ENCODE measurements at regions not wholly inside any gene's neighbourhood (a gene's known extent, or its start where the extent isn't known, plus 50 kb on each side); places are given as distances from the start of the nearest gene placed in this dataset.

DNA sequence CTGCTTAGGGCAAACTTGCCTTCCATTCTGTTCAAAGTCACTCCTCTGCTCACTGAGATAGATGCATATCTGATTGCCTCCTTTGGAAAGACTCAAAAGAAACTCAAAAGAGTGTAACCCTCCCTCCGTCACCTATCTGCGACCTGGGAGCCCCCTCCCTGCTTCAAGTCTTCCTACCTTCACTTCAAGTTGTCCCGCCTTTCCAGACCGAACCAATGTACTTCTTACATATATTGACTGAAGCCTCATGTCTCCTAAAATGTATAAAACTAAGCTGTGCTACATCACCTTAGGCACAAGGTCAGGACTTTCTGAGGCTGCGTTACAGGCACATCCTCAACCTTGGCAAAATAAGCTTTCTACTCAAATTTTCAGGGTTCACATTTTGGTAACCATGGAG, 77.4 kb upstream of the C1GALT1 start:
- Histone ChIP-seq H3K4me1 (ENCODE audit: control insufficient read depth, insufficient read depth, low read length) (peaks cover 2% of the 10 kb centered on the region; the same call in 1 of the 2 replicates), H3K27ac (ENCODE audit: extremely low read depth, low read depth, low read length) (no peak overlapping the region), H3K36me3 (ENCODE audit: control insufficient read depth in 2 of 2, insufficient read depth in 1 of 2, low read length in 2 of 2) (no peaks in the 10 kb centered on the region), H3K9me3 (ENCODE audit: control insufficient read depth, insufficient read depth, low read depth, low read length) (no peaks in the 10 kb centered on the region), H3K4me3 (ENCODE audit: low read depth, low read length) (no peak overlapping the region)
- no peak for TF ChIP-seq ZNF48 (tag by site-specific recombination; IDR thresholded peaks at IDR 0.05)
- no peak for TF ChIP-seq RBAK (tag by site-specific recombination; IDR thresholded peaks at IDR 0.05)
- TF ChIP-seq, protein P1, sequence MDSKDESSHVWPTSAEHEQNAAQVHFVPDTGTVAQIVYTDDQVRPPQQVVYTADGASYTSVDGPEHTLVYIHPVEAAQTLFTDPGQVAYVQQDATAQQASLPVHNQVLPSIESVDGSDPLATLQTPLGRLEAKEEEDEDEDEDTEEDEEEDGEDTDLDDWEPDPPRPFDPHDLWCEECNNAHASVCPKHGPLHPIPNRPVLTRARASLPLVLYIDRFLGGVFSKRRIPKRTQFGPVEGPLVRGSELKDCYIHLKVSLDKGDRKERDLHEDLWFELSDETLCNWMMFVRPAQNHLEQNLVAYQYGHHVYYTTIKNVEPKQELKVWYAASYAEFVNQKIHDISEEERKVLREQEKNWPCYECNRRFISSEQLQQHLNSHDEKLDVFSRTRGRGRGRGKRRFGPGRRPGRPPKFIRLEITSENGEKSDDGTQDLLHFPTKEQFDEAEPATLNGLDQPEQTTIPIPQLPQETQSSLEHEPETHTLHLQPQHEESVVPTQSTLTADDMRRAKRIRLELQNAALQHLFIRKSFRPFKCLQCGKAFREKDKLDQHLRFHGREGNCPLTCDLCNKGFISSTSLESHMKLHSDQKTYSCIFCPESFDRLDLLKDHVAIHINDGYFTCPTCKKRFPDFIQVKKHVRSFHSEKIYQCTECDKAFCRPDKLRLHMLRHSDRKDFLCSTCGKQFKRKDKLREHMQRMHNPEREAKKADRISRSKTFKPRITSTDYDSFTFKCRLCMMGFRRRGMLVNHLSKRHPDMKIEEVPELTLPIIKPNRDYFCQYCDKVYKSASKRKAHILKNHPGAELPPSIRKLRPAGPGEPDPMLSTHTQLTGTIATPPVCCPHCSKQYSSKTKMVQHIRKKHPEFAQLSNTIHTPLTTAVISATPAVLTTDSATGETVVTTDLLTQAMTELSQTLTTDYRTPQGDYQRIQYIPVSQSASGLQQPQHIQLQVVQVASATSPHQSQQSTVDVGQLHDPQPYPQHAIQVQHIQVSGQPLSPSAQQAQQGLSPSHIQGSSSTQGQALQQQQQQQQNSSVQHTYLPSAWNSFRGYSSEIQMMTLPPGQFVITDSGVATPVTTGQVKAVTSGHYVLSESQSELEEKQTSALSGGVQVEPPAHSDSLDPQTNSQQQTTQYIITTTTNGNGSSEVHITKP (tag by site-specific recombination; IDR thresholded peaks at IDR 0.05) = no peak
- no peak for TF ChIP-seq ZNF701 (tag by site-specific recombination; IDR thresholded peaks at IDR 0.05)
- TF ChIP-seq ZNF354C (tag by site-specific recombination; IDR thresholded peaks at IDR 0.05; ENCODE audit: borderline replicate concordance, low read depth) = no peak
- no peak for TF ChIP-seq OVOL3 (tag by site-specific recombination; IDR thresholded peaks at IDR 0.05)
- TF ChIP-seq YY2 (tag by site-specific recombination; IDR thresholded peaks at IDR 0.05) = no peak
- TF ChIP-seq ZNF514 (tag by site-specific recombination; IDR thresholded peaks at IDR 0.05) = no peak
- TF ChIP-seq, protein P2, sequence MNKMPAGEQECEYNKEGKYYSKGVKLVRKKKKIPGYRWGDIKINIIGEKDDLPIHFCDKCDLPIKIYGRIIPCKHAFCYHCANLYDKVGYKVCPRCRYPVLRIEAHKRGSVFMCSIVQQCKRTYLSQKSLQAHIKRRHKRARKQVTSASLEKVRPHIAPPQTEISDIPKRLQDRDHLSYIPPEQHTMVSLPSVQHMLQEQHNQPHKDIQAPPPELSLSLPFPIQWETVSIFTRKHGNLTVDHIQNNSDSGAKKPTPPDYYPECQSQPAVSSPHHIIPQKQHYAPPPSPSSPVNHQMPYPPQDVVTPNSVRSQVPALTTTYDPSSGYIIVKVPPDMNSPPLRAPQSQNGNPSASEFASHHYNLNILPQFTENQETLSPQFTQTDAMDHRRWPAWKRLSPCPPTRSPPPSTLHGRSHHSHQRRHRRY (tag by site-specific recombination; IDR thresholded peaks at IDR 0.05) = no peak
- TF ChIP-seq TCF7L2 (IDR thresholded peaks at IDR 0.05; ENCODE audit: borderline replicate concordance, low read depth, low read length) = no peak
- no peak for TF ChIP-seq ZBTB21 (tag by site-specific recombination; IDR thresholded peaks at IDR 0.05)
- TF ChIP-seq ZNF664 (tag by site-specific recombination; IDR thresholded peaks at IDR 0.05) = no peak
- TF ChIP-seq KLF16 (tag by site-specific recombination; IDR thresholded peaks at IDR 0.05) = no peak
- TF ChIP-seq ZNF292 (tag by site-specific recombination; IDR thresholded peaks at IDR 0.05; ENCODE audit: borderline replicate concordance, low read depth) = no peak
- no peak for TF ChIP-seq ZNF529 (tag by site-specific recombination; IDR thresholded peaks at IDR 0.05; ENCODE audit: insufficient replicate concordance)
- no peak for TF ChIP-seq ZNF248 (tag by site-specific recombination; IDR thresholded peaks at IDR 0.05)
- no peak for TF ChIP-seq ZNF133 (tag by site-specific recombination; IDR thresholded peaks at IDR 0.05)
- TF ChIP-seq, protein P3, sequence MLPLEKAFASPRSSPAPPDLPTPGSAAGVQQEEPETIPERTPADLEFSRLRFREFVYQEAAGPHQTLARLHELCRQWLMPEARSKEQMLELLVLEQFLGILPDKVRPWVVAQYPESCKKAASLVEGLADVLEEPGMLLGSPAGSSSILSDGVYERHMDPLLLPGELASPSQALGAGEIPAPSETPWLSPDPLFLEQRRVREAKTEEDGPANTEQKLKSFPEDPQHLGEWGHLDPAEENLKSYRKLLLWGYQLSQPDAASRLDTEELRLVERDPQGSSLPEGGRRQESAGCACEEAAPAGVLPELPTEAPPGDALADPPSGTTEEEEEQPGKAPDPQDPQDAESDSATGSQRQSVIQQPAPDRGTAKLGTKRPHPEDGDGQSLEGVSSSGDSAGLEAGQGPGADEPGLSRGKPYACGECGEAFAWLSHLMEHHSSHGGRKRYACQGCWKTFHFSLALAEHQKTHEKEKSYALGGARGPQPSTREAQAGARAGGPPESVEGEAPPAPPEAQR (tag by site-specific recombination; IDR thresholded peaks at IDR 0.05) = no peak
- no peak for TF ChIP-seq HOXA7 (CRISPR knock-in tag; IDR thresholded peaks at IDR 0.05; ENCODE audit: borderline replicate concordance)
- TF ChIP-seq ZEB2 (tag by site-specific recombination; IDR thresholded peaks at IDR 0.05) = no peak
- ChIA-PET CTCF (interaction anchor here (0.7 to 1.4 kb wide), 4 partner anchors 10 to 506 kb away, joined by 3 to 4 read pairs (median 4); no protein-coding TSS in a partner anchor), POLR2A (no interaction called here)
